ENCODE measurements at regions not wholly inside any gene's neighbourhood (a gene's known extent, or its start where the extent isn't known, plus 50 kb on each side); places are given as distances from the start of the nearest gene placed in this dataset.

- TF ChIP-seq CTCF (IDR thresholded peaks at IDR 0.05; ENCODE audit: extremely low read depth in 1 of 2, insufficient read depth in 1 of 2, low read depth in 1 of 2, low read length in 2 of 2) (no peak), JUN (IDR thresholded peaks at IDR 0.05; ENCODE audit: borderline replicate concordance, insufficient read depth, insufficient read length, low read depth) (no peak), POLR2AphosphoS5 (IDR thresholded peaks at IDR 0.05; ENCODE audit: insufficient read depth, low read depth, low read length) (no peak), GATA2 (IDR thresholded peaks at IDR 0.05; ENCODE audit: insufficient read depth, insufficient read length, low read depth, low read length) (no peak), POLR2A (IDR thresholded peaks at IDR 0.05; ENCODE audit: low read depth, low read length) (no peak), FOS (IDR thresholded peaks at IDR 0.05; ENCODE audit: borderline replicate concordance, insufficient read depth, low read length) (no peak), EZH2 (IDR thresholded peaks at IDR 0.05; ENCODE audit: borderline replicate concordance, low read depth, low read length, severe bottlenecking) (no peak)
Measured at GRCh38 chr10:106435081-106435480, 729.4 kb downstream of the SORCS1 start.

Measured in endothelial cell of umbilical vein (primary cell).